ENCODE measurements at regions not wholly inside any gene's neighbourhood (a gene's known extent, or its start where the extent isn't known, plus 50 kb on each side); places are given as distances from the start of the nearest gene placed in this dataset.

- H3K36me3 Mint-ChIP-seq (ENCODE audit: insufficient read depth, unreplicated experiment) = no peaks in the 10 kb centered on the region
- peaks cover 6% of the 10 kb centered on the region for H3K4me1 Mint-ChIP-seq (ENCODE audit: insufficient read depth, unreplicated experiment)
- H3K4me3 Mint-ChIP-seq (ENCODE audit: unreplicated experiment) = no peak overlapping the region
- BruUV-seq (replicated peaks) = no TSS peak
- no peak for DNase-seq (ENCODE audit: unreplicated experiment)
- no peaks in the 10 kb centered on the region for H3K27me3 Mint-ChIP-seq (ENCODE audit: insufficient read depth, unreplicated experiment)
- no peak overlapping the region for H3K27ac Mint-ChIP-seq (ENCODE audit: low read depth, unreplicated experiment)
- H3K9me3 Mint-ChIP-seq (ENCODE audit: unreplicated experiment) = no peaks in the 10 kb centered on the region
- ChIA-PET CTCF (no interaction called here), POLR2A (no interaction called here)
- intact Hi-C loops (cut with micrococcal nuclease) = no loop called here
- no peak for TF ChIP-seq CTCF (IDR thresholded peaks at IDR 0.05; ENCODE audit: unreplicated experiment)
Measured at GRCh38 chr5:165349735-165350134, 1844.3 kb downstream of the MAT2B start.

- no peak overlapping the region for H3K4me3 Mint-ChIP-seq (ENCODE audit: unreplicated experiment)
- BruUV-seq (replicated peaks) = no TSS peak
- H3K4me1 Mint-ChIP-seq (ENCODE audit: insufficient read depth, unreplicated experiment) = peaks cover 6% of the 10 kb centered on the region
- no peak for TF ChIP-seq CTCF (IDR thresholded peaks at IDR 0.05; ENCODE audit: unreplicated experiment)
- no peak overlapping the region for H3K27ac Mint-ChIP-seq (ENCODE audit: low read depth, unreplicated experiment)
- POLR2A ChIA-PET = no interaction called here
- CTCF ChIA-PET = interaction anchor here (0.7 to 1.2 kb wide), 2 partner anchors 28 to 329 kb away, joined by 3 to 5 read pairs; no protein-coding TSS in a partner anchor
- intact Hi-C loops (cut with micrococcal nuclease) = no loop called here
- no peak for DNase-seq (ENCODE audit: unreplicated experiment)
- H3K27me3 Mint-ChIP-seq (ENCODE audit: insufficient read depth, unreplicated experiment) = no peaks in the 10 kb centered on the region
- no peaks in the 10 kb centered on the region for H3K9me3 Mint-ChIP-seq (ENCODE audit: unreplicated experiment)
- H3K36me3 Mint-ChIP-seq (ENCODE audit: insufficient read depth, unreplicated experiment) = no peaks in the 10 kb centered on the region
Measured at GRCh38 chr5:165351342-165351741, 1845.9 kb downstream of the MAT2B start.

GRCh38 chr5:165360366-165360765 lies 1854.9 kb downstream of the MAT2B start:
- H3K27me3 Mint-ChIP-seq (ENCODE audit: insufficient read depth, unreplicated experiment) = no peaks in the 10 kb centered on the region
- no peaks in the 10 kb centered on the region for H3K36me3 Mint-ChIP-seq (ENCODE audit: insufficient read depth, unreplicated experiment)

GRCh38 chr5:165360784-165361542 lies 1855.5 kb downstream of the MAT2B start:
- no peak for DNase-seq (ENCODE audit: unreplicated experiment)
- no TSS peak for BruUV-seq (replicated peaks)
- H3K27ac Mint-ChIP-seq (ENCODE audit: low read depth, unreplicated experiment) = no peak overlapping the region
- no peaks in the 10 kb centered on the region for H3K36me3 Mint-ChIP-seq (ENCODE audit: insufficient read depth, unreplicated experiment)
- H3K4me3 Mint-ChIP-seq (ENCODE audit: unreplicated experiment) = no peak overlapping the region
- intact Hi-C loops (cut with micrococcal nuclease) = no loop called here
- TF ChIP-seq CTCF (IDR thresholded peaks at IDR 0.05; ENCODE audit: unreplicated experiment) = no peak
- no peaks in the 10 kb centered on the region for H3K4me1 Mint-ChIP-seq (ENCODE audit: insufficient read depth, unreplicated experiment)
- no peaks in the 10 kb centered on the region for H3K27me3 Mint-ChIP-seq (ENCODE audit: insufficient read depth, unreplicated experiment)
- ChIA-PET POLR2A (no interaction called here), CTCF (interaction anchor here (0.6 kb wide), 2 partner anchors 1165 to 1328 kb away, joined by 3 to 4 read pairs; no protein-coding TSS in a partner anchor)
- H3K9me3 Mint-ChIP-seq (ENCODE audit: unreplicated experiment) = no peaks in the 10 kb centered on the region

More at GRCh38 chr5:165360366-165360765, 1854.9 kb downstream of the MAT2B start:
- POLR2A ChIA-PET = no interaction called here
- CTCF ChIA-PET = interaction anchor here (0.6 kb wide), 2 partner anchors 396 to 1327 kb away, joined by 3 read pairs; no protein-coding TSS in a partner anchor
- no peak for TF ChIP-seq CTCF (IDR thresholded peaks at IDR 0.05; ENCODE audit: unreplicated experiment)
- H3K4me1 Mint-ChIP-seq (ENCODE audit: insufficient read depth, unreplicated experiment) = no peaks in the 10 kb centered on the region
- BruUV-seq (replicated peaks) = no TSS peak
- no peak overlapping the region for H3K27ac Mint-ChIP-seq (ENCODE audit: low read depth, unreplicated experiment)
- intact Hi-C loops (cut with micrococcal nuclease) = no loop called here
- DNase-seq (ENCODE audit: unreplicated experiment) = no peak
- no peaks in the 10 kb centered on the region for H3K9me3 Mint-ChIP-seq (ENCODE audit: unreplicated experiment)
- no peak overlapping the region for H3K4me3 Mint-ChIP-seq (ENCODE audit: unreplicated experiment)

Data from MCF 10A (cell line).